ENCODE measurements at regions not wholly inside any gene's neighbourhood (a gene's known extent, or its start where the extent isn't known, plus 50 kb on each side); places are given as distances from the start of the nearest gene placed in this dataset.

DNA sequence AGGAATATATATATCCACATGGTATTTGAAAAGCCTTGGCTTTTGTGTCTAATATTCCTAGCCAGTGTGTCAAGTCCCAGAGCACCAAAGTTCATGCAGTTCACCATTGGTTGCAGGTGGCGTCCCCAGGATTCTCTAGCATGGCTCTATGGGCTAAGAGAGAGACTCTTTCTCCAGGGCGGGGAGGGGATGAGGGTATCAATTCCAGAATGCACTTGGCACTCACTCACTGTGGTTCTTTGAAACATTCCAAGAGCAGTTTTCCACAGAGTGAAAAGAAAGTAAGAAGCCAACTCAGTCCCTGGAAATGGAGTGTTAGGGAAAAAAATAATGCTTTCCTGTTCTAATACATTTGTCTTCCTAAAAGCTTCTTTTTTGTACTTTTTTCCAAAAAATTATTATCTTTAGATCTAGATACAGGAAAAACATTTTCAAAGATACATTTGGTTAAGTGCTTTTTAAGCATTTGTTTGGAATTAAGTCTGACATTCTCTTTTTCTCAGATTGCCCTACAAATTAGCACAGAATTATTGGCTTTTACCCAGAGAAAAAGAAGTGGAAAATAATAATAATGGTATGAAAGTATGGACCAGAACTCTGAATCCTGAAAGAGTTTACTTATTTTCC, 239.9 kb downstream of the PAX3 start:
- TF ChIP-seq LEF1 (IDR thresholded peaks at IDR 0.05; ENCODE audit: borderline replicate concordance) (no peak), ARNT (IDR thresholded peaks at IDR 0.05) (no peak)
- ChIA-PET CTCF (interaction anchor here (1.1 to 1.8 kb wide), 2 partner anchors 335 to 503 kb away, joined by 3 to 11 read pairs; no protein-coding TSS in a partner anchor), POLR2A (interaction anchor here (1.5 kb wide), 1 partner anchor 240 kb away, joined by 4 read pairs; the partner anchor contains the start of gene PAX3)
- DNase-seq (ENCODE audit: extremely low spot score): no peak

DNA sequence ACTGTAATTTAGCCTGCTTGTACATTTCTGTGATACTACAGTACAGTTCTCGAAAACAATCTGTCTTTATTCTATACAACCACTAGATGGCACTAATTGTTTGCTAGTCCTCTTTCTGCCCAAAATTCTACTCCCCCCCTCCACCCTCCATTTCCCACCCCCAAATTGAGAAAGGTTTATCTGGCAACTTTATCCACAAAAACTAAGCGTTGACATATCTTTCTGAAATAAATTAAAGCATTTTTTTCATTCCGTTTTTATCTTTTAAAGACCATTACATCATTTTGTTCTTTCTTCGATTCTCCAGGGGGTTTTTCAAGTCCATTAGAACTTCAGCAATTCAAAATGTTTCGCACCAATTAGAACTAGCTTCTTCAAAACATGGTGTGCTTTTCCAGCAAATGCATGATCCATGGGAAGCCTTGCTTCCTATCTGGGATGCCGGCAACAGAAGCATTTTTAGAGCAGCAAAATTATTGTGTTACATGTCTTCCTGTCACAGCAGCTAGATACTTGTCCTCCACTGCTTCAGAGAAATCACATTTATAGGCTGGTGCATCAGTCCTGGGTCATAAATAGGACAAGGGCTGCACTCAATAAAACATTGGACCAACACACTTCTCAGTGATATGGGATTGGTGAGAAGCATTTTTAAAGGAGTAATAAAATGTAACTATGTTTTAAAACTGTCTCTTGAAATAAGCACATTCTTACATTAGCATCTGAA, 241.3 kb downstream of the PAX3 start:
- TF ChIP-seq NFRKB (IDR thresholded peaks at IDR 0.05) (no peak), SUZ12 (IDR thresholded peaks at IDR 0.05) (no peak), ARNT (IDR thresholded peaks at IDR 0.05) (no peak), HDGF (IDR thresholded peaks at IDR 0.05; ENCODE audit: borderline replicate concordance) (no peak), TARDBP (IDR thresholded peaks at IDR 0.05) (no peak), BHLHE40 (IDR thresholded peaks at IDR 0.05; ENCODE audit: borderline replicate concordance) (no peak), ELF4 (IDR thresholded peaks at IDR 0.05) (no peak), CTBP1 (IDR thresholded peaks at IDR 0.05; ENCODE audit: borderline replicate concordance) (no peak), FOXK2 (IDR thresholded peaks at IDR 0.05) (no peak), FOXA1 (IDR thresholded peaks at IDR 0.05) (no peak), SP1 (IDR thresholded peaks at IDR 0.05) (no peak), L3MBTL2 (conservative IDR thresholded peaks at IDR 0.05) (no peak), ZNF384 (IDR thresholded peaks at IDR 0.05) (no peak), LEF1 (IDR thresholded peaks at IDR 0.05; ENCODE audit: borderline replicate concordance) (no peak), FOXM1 (IDR thresholded peaks at IDR 0.05; ENCODE audit: borderline replicate concordance) (no peak)
- TF ChIP-seq, protein P1, sequence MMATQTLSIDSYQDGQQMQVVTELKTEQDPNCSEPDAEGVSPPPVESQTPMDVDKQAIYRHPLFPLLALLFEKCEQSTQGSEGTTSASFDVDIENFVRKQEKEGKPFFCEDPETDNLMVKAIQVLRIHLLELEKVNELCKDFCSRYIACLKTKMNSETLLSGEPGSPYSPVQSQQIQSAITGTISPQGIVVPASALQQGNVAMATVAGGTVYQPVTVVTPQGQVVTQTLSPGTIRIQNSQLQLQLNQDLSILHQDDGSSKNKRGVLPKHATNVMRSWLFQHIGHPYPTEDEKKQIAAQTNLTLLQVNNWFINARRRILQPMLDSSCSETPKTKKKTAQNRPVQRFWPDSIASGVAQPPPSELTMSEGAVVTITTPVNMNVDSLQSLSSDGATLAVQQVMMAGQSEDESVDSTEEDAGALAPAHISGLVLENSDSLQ (IDR thresholded peaks at IDR 0.05): no peak
- ChIA-PET POLR2A (interaction anchor here (1.5 kb wide), 1 partner anchor 241 kb away, joined by 4 read pairs; the partner anchor contains the start of gene PAX3), CTCF (interaction anchor here (0.6 to 1.8 kb wide), 4 partner anchors 19 to 504 kb away, joined by 3 to 11 read pairs (median 3); no protein-coding TSS in a partner anchor)
- peak; percentile 41 for DNase-seq (ENCODE audit: extremely low spot score)

DNA sequence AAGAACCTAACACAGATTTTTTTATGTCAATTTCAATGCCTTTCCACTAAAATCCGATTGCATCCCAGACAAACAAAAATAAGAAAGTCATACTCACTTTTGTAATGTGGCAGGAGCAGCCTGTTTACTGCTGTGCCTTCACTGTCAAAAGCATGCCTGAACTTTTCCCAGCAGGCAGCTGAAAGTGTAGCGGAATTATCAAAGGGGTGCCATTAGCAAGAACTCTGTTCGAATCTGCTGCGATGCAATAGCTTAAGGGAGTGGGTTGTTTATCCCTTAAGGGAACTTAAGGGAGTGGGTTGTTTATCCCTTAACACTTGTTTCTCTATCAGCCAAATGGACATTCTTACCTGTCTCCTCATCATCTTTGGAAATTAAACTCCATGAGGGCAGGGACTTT, 243.5 kb downstream of the PAX3 start:
- ChIA-PET CTCF (interaction anchor here (1.0 to 1.1 kb wide), 2 partner anchors 23 to 262 kb away, joined by 3 read pairs; no protein-coding TSS in a partner anchor), POLR2A (interaction anchor here (0.9 kb wide), 1 partner anchor 243 kb away, joined by 3 read pairs; the partner anchor contains the start of gene PAX3)
- TF ChIP-seq ARNT (IDR thresholded peaks at IDR 0.05) (no peak), ZNF384 (IDR thresholded peaks at IDR 0.05) (no peak), CTBP1 (IDR thresholded peaks at IDR 0.05; ENCODE audit: borderline replicate concordance) (no peak), LEF1 (IDR thresholded peaks at IDR 0.05; ENCODE audit: borderline replicate concordance) (no peak), FOXK2 (IDR thresholded peaks at IDR 0.05) (no peak), SP1 (IDR thresholded peaks at IDR 0.05) (no peak), L3MBTL2 (conservative IDR thresholded peaks at IDR 0.05) (no peak), TARDBP (IDR thresholded peaks at IDR 0.05) (no peak), NFRKB (IDR thresholded peaks at IDR 0.05) (no peak), ELF4 (IDR thresholded peaks at IDR 0.05) (no peak)
- TF ChIP-seq, protein P1 (IDR thresholded peaks at IDR 0.05): no peak
- DNase-seq (ENCODE audit: extremely low spot score): no peak

DNA sequence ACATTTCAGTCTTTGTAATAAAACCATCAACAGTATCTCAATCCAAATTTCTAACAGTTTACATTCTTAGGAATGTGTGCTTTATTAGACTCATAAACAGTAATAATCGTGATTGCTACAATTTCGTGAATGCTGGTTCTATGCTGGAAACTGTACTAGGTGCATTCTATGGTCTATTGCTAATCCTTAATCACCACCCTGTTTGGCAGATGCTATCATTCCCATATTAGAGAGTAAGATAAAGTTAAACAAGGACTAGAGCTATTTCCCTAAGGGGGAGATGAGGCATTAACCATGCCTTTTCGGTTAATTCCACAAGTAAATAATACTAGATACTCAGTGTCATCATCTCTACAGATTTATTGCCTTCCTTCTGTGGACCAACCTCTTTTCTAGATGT, 244.0 kb downstream of the PAX3 start:
- POLR2A ChIA-PET: interaction anchor here (0.9 kb wide), 1 partner anchor 244 kb away, joined by 3 read pairs; the partner anchor contains the start of gene PAX3
- CTCF ChIA-PET: interaction anchor here (1.1 kb wide), 1 partner anchor 23 kb away, joined by 3 read pairs; no protein-coding TSS in a partner anchor
- TF ChIP-seq FOXM1 (IDR thresholded peaks at IDR 0.05; ENCODE audit: borderline replicate concordance) (no peak), ZNF384 (IDR thresholded peaks at IDR 0.05) (no peak), ARNT (IDR thresholded peaks at IDR 0.05) (no peak), SP1 (IDR thresholded peaks at IDR 0.05) (no peak), NFRKB (IDR thresholded peaks at IDR 0.05) (no peak), LEF1 (IDR thresholded peaks at IDR 0.05; ENCODE audit: borderline replicate concordance) (no peak), L3MBTL2 (conservative IDR thresholded peaks at IDR 0.05) (no peak), CTBP1 (IDR thresholded peaks at IDR 0.05; ENCODE audit: borderline replicate concordance) (no peak), FOXK2 (IDR thresholded peaks at IDR 0.05) (no peak), ELF4 (IDR thresholded peaks at IDR 0.05) (no peak), TARDBP (IDR thresholded peaks at IDR 0.05) (no peak), SUZ12 (IDR thresholded peaks at IDR 0.05) (no peak), BHLHE40 (IDR thresholded peaks at IDR 0.05; ENCODE audit: borderline replicate concordance) (no peak), FOXA1 (IDR thresholded peaks at IDR 0.05) (no peak), HDGF (IDR thresholded peaks at IDR 0.05; ENCODE audit: borderline replicate concordance) (no peak)
- TF ChIP-seq, protein P1 (IDR thresholded peaks at IDR 0.05): no peak
- no peak for DNase-seq (ENCODE audit: extremely low spot score)

DNA sequence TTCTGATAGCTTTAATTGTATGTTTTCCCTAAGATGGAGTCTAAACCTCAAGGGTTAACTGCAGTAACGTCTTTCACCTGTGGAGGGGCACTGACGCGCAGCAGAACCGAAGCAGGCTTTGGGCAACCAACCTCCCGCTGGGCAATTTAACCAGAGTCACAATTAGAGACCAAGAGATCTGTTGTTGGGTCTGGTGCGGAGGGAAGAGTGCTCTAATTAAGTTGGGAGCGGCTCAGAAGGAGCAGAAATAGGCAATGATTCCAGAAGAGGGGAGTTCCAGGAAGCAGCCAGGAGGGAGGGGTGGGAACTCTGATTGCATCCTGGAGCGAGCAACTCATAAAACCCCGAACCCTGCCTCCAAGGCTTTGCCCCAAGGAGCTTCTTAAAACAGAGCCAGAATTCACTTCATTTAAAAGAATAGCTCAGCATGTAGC, 245.8 kb downstream of the PAX3 start:
- ChIA-PET POLR2A (no interaction called here), CTCF (interaction anchor here (0.6 to 1.6 kb wide), 5 partner anchors 14 to 509 kb away, joined by 3 to 8 read pairs (median 5); no protein-coding TSS in a partner anchor)
- peak; percentile 55 for DNase-seq (ENCODE audit: extremely low spot score)
- TF ChIP-seq SP1 (IDR thresholded peaks at IDR 0.05): no peak
- TF ChIP-seq NFRKB (IDR thresholded peaks at IDR 0.05): no peak
- TF ChIP-seq FOXM1 (IDR thresholded peaks at IDR 0.05; ENCODE audit: borderline replicate concordance): no peak
- no peak for TF ChIP-seq SUZ12 (IDR thresholded peaks at IDR 0.05)
